K562 (cell line): ENCODE measurements at regions not wholly inside any gene's neighbourhood (a gene's known extent, or its start where the extent isn't known, plus 50 kb on each side); places are given as distances from the start of the nearest gene placed in this dataset.

ENCODE experiments used
- ATAC-seq: fragments of 200-7000 bp; cut with Tn5 transposase; 3 replicates; pipeline ENCODE4 v1.9.1; 2020; ENCODE audit warnings: moderate library complexity
- BruUV-seq: library from RNA; stranded (reverse); fragments of 400-500 nt; replicated peaks from 2 replicates; lab custom pipeline; 2021; lab: Mats Ljungman, UMichigan
- CTCF ChIA-PET: fragments of 300-600 bp; formaldehyde crosslinking; extraction: SDS; loops from one replicate; lab custom pipeline; 2021; ENCODE audit warnings: low intra/inter-chr PET ratio; lab: Yijun Ruan, JAX
- POLR2A ChIA-PET: fragments of 300-600, 350-650 bp; sonication (Branson Sonifier 250); formaldehyde crosslinking; extraction: SDS; loops from one replicate; lab custom pipeline; 2021; ENCODE audit warnings: antibody characterized with exemption, inconsistent platforms; lab: Yijun Ruan, JAX
- DNase-seq, 4 experiments: peaks; one replicate each; pipeline versions ENCODE4 v3.0.0 to v3.0.0-alpha.2; 2011 to 2018; ENCODE audit warnings: low spot score in 3 of 4, mixed read lengths in 3 of 4; ENCODE audit errors: extremely low read depth in 1 of 4
- FAIRE-seq: peaks from 2 replicates; lab custom pipeline; 2011; peaks lifted over from hg19 to GRCh38; lab: Jason Lieb, UNC
- H2AFZ ChIP-seq: 2 replicates; pipeline ENCODE4 v1.6.0; 2011; ENCODE audit warnings: low read depth, low read length, control low read depth, inconsistent platforms
- H3K27ac ChIP-seq: fragments of 200-600 bp; 3 replicates; pipeline ENCODE4 v1.8.0; 2011; ENCODE audit warnings: low read depth, mild to moderate bottlenecking, control low read depth, inconsistent platforms, low read length, moderate library complexity, mixed read lengths; ENCODE audit errors: extremely low read depth
- H3K27me3 ChIP-seq, 2 experiments: fragments of 300-600 bp in 1 of 2; 2 replicates in 1 of 2; 3 replicates in 1 of 2; pipeline versions ENCODE4 v1.6.0 to v1.8.0; 2011; ENCODE audit warnings: inconsistent platforms in 2 of 2, low read length in 2 of 2, mild to moderate bottlenecking in 1 of 2, mixed read lengths in 1 of 2, moderate library complexity in 1 of 2; ENCODE audit not compliant: control insufficient read depth in 2 of 2, insufficient read depth in 2 of 2
- H3K36me3 ChIP-seq: fragments of 300-600 bp; 3 replicates; pipeline ENCODE4 v1.8.0; 2011; ENCODE audit warnings: mild to moderate bottlenecking, low read length, inconsistent platforms; ENCODE audit not compliant: control insufficient read depth, insufficient read depth
- H3K4me1 ChIP-seq, 2 experiments: fragments of 200-600 bp in 1 of 2; replicated peaks in 1 of 2; 2 replicates in 1 of 2; 3 replicates in 1 of 2; pipeline versions ENCODE4 v1.5.1 to v1.8.0; 2011; ENCODE audit warnings: inconsistent platforms in 2 of 2, low read length in 2 of 2, mild to moderate bottlenecking in 1 of 2, mixed read lengths in 1 of 2, moderate library complexity in 1 of 2; ENCODE audit not compliant: control insufficient read depth in 2 of 2, insufficient read depth in 2 of 2
- H3K4me2 ChIP-seq: 2 replicates; pipeline ENCODE4 v1.6.1; 2011; ENCODE audit warnings: low read length, control low read depth, inconsistent platforms, mixed read lengths; ENCODE audit not compliant: insufficient read depth
- H3K4me3 ChIP-seq: fragments of 200-600 bp; sonication (generic), shearing (Covaris generic); 2 replicates; pipeline ENCODE4 v1.5.1; 2016; ENCODE audit warnings: control low read depth, inconsistent platforms
- H3K79me2 ChIP-seq: fragments of 200-600 bp; 3 replicates; pipeline ENCODE4 v1.8.0; 2011; ENCODE audit warnings: low read length, inconsistent platforms; ENCODE audit not compliant: control insufficient read depth, insufficient read depth
- H3K9ac ChIP-seq, 2 experiments: 2 replicates each; pipeline versions ENCODE4 v1.6.0 to v1.6.1; 2011; ENCODE audit warnings: low read depth in 2 of 2, low read length in 2 of 2, control low read depth in 1 of 2, inconsistent platforms in 1 of 2, mild to moderate bottlenecking in 1 of 2, mixed read lengths in 1 of 2; ENCODE audit not compliant: insufficient read depth in 1 of 2
- H3K9me1 ChIP-seq: one replicate; pipeline ENCODE4 v1.6.0; 2011; ENCODE audit warnings: inconsistent platforms, mild to moderate bottlenecking, low read length, moderate library complexity; ENCODE audit not compliant: control insufficient read depth, insufficient read depth
- H3K9me3 ChIP-seq: replicated peaks from 2 replicates; pipeline ENCODE4 v1.5.1; 2011; ENCODE audit warnings: low read depth, low read length, inconsistent platforms; ENCODE audit not compliant: control insufficient read depth, insufficient read depth
- H4K20me1 ChIP-seq: replicated peaks from 2 replicates; pipeline ENCODE4 v1.6.1; 2011; ENCODE audit warnings: low read length, inconsistent platforms, mixed read lengths; ENCODE audit not compliant: control insufficient read depth, insufficient read depth
- HCFC1 ChIP-seq: IDR thresholded peaks from 2 replicates; pipeline ENCODE4 v1.6.1; 2012; ENCODE audit warnings: low read depth, low read length, improper control_type of control experiment
- MGA ChIP-seq: fragments of 450-650 bp; IDR thresholded peaks from 2 replicates; pipeline ENCODE4 v1.6.1; 2016; ENCODE audit warnings: mild to moderate bottlenecking, moderate library complexity
- NFE2L1 ChIP-seq: fragments of 450-650 bp; IDR thresholded peaks from 2 replicates; pipeline ENCODE4 v1.6.1; 2016; ENCODE audit warnings: missing genetic modification characterization, low read depth, mild to moderate bottlenecking, missing compliant biosample characterization, moderate library complexity, borderline replicate concordance
- POLR2A ChIP-seq: fragments of 450-650 bp; conservative IDR thresholded peaks from 2 replicates; pipeline ENCODE4 v1.6.1; 2016
- RBM14 ChIP-seq: fragments of 200-400 bp; formaldehyde crosslinking; IDR thresholded peaks from 2 replicates; pipeline ENCODE4 v1.6.1; 2018; ENCODE audit warnings: low read depth, mild to moderate bottlenecking, low read length, moderate library complexity, borderline replicate concordance; ENCODE audit not compliant: insufficient read depth
- ZBTB2 ChIP-seq: fragments of 450-650 bp; IDR thresholded peaks from 2 replicates; pipeline ENCODE4 v1.6.1; 2016; ENCODE audit warnings: antibody characterized with exemption
- WGBS: fragments of 100-300 bp; shearing (Covaris generic); methylation state at CpG from one replicate; pipeline ENCODE4 v1.1.6; 2016; ENCODE audit warnings: low coverage, mixed read lengths; ENCODE audit not compliant: insufficient coverage; ENCODE audit errors: missing lambda C conversion rate; 5-methylcytosine and 5-hydroxymethylcytosine counted together
- in situ Hi-C: fragments of 300-500 bp; cut with MboI; formaldehyde crosslinking; loops from 4 replicates; pipeline ENCODE4 v1.15.0; 2018; ENCODE audit warnings: inconsistent platforms, mixed read lengths
- intact Hi-C: fragments of 100-400 bp; cut with micrococcal nuclease; formaldehyde crosslinking; loops from 2 replicates; pipeline ENCODE4 v1.14.2; 2022

- H3K9ac ChIP-seq: no peak overlapping the region
- no peaks in the 10 kb centered on the region for H3K79me2 ChIP-seq
- H3K27ac ChIP-seq: no peak overlapping the region
- 84% methylated on average over 7 of the region's 7 CpGs for WGBS
- H3K27me3 ChIP-seq: no peaks in the 10 kb centered on the region
- no peaks in the 10 kb centered on the region for H3K9me1 ChIP-seq
- ChIA-PET CTCF (no interaction called here), POLR2A (interaction anchor here (0.7 kb wide), 1 partner anchor 36 kb away, joined by 5 read pairs; no protein-coding TSS in a partner anchor)
- BruUV-seq: no TSS peak
- no peaks in the 10 kb centered on the region for H3K9me3 ChIP-seq
- no peak overlapping the region for H3K4me2 ChIP-seq
- H3K36me3 ChIP-seq: no peaks in the 10 kb centered on the region
- in situ Hi-C loops (no loop called here), intact Hi-C loops (no loop called here)
- DNase-seq: no peak
- peak overlapping the region; percentile 35 for H2AFZ ChIP-seq
- H3K4me1 ChIP-seq: peaks cover 0 to 17% of the 10 kb centered on the region in 2 experiments; a peak in 3 of 5 replicates
- no peak overlapping the region for H3K4me3 ChIP-seq
- no peak for FAIRE-seq
- peak; percentile 22; the same call in 2 of the 3 replicates for ATAC-seq
- H4K20me1 ChIP-seq: no peaks in the 10 kb centered on the region
- TF ChIP-seq MGA (no peak), HCFC1 (no peak), ZBTB2 (no peak), POLR2A (no peak), NFE2L1 (tag) (no peak), RBM14 (no peak)
Observed at GRCh38 chr9:108017671-108018070, 528.1 kb upstream of the KLF4 start.
